ENCODE measurements at regions not wholly inside any gene's neighbourhood (a gene's known extent, or its start where the extent isn't known, plus 50 kb on each side); places are given as distances from the start of the nearest gene placed in this dataset.

DNA sequence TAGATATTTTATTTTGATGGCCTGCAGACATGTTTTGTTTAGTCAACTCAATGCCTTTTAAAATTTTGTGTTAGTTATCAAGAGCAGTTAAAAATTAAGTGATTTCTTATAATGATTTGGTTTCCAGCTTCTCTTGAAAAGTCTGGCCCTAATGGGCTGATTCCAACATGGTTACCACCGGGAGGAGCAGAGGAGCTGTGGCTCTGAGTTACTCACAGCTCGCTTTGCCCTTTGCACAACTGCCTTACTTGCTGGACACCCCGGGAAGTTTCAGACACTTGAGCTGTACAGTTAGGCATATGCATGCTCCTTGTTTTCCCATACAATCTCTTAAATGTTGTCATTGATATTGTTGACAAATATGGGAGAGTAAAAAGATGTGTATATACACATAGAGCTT lies 173.1 kb upstream of the MMS22L start:
- no peak for FAIRE-seq
- no peak for DNase-seq (ENCODE audit: low read depth)
- TF ChIP-seq, protein P1, sequence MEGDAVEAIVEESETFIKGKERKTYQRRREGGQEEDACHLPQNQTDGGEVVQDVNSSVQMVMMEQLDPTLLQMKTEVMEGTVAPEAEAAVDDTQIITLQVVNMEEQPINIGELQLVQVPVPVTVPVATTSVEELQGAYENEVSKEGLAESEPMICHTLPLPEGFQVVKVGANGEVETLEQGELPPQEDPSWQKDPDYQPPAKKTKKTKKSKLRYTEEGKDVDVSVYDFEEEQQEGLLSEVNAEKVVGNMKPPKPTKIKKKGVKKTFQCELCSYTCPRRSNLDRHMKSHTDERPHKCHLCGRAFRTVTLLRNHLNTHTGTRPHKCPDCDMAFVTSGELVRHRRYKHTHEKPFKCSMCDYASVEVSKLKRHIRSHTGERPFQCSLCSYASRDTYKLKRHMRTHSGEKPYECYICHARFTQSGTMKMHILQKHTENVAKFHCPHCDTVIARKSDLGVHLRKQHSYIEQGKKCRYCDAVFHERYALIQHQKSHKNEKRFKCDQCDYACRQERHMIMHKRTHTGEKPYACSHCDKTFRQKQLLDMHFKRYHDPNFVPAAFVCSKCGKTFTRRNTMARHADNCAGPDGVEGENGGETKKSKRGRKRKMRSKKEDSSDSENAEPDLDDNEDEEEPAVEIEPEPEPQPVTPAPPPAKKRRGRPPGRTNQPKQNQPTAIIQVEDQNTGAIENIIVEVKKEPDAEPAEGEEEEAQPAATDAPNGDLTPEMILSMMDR (IDR thresholded peaks at IDR 0.05; ENCODE audit: insufficient read depth, low read length, severe bottlenecking): no peak

DNA sequence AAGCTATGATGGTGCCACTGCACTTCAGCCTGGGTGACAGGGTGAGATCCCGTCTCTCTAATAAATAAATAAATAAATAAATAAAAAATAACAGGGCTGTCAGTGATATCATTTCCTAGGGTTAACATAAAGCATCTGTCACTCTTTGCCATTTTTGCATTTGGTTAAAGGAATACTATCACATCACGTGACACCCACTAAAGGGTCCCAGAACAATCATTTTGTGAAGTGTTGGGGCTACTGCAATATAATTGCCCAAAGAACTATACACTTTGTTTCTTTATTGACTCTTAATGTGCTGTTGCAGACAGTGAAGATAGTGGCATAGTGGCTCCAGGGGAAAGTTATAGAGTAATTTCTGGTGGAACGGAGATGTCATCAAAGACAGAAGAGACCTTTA lies 176.5 kb upstream of the MMS22L start:
- Histone ChIP-seq H3K4me3 (ENCODE audit: low read depth, low read length) (no peak overlapping the region), H3K36me3 (ENCODE audit: control insufficient read depth, insufficient read depth, low read length) (no peaks in the 10 kb centered on the region), H3K27me3 (ENCODE audit: control insufficient read depth, insufficient read depth, low read length) (no peaks in the 10 kb centered on the region)
- TF ChIP-seq, protein P1 (IDR thresholded peaks at IDR 0.05; ENCODE audit: insufficient read depth, low read length, severe bottlenecking): no peak
- FAIRE-seq (no peak), DNase-seq (ENCODE audit: low read depth) (no peak)

More for the DNA sequence above, 173.1 kb upstream of the MMS22L start:
- no peaks in the 10 kb centered on the region for H3K27me3 ChIP-seq (ENCODE audit: control insufficient read depth, insufficient read depth, low read length)
- no peaks in the 10 kb centered on the region for H3K36me3 ChIP-seq (ENCODE audit: control insufficient read depth, insufficient read depth, low read length)
- no peak overlapping the region for H3K4me3 ChIP-seq (ENCODE audit: low read depth, low read length)

DNA sequence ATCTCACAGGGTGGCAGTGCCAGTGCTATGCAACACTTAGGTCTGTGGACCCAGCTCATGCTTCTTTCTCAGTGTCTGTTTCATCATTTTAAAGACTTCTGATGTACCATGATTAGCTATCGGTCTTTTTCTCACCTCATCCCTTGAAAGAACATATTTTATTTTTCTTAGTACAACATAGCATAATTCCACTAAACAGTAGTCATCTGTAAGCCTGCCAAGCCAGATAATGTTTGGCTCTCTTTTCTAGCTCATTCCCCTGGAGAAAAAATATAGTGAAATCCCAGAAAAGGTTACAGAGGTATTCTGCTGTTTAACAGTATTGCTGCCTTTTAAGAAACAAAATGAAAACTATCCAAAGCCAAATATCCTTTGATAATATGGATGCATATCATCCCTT lies 177.0 kb upstream of the MMS22L start:
- no peaks in the 10 kb centered on the region for H3K36me3 ChIP-seq (ENCODE audit: control insufficient read depth, insufficient read depth, low read length)
- FAIRE-seq (no peak), DNase-seq (ENCODE audit: low read depth) (no peak)
- no peaks in the 10 kb centered on the region for H3K27me3 ChIP-seq (ENCODE audit: control insufficient read depth, insufficient read depth, low read length)
- H3K4me3 ChIP-seq (ENCODE audit: low read depth, low read length): no peak overlapping the region
- TF ChIP-seq, protein P1 (IDR thresholded peaks at IDR 0.05; ENCODE audit: insufficient read depth, low read length, severe bottlenecking): no peak

DNA sequence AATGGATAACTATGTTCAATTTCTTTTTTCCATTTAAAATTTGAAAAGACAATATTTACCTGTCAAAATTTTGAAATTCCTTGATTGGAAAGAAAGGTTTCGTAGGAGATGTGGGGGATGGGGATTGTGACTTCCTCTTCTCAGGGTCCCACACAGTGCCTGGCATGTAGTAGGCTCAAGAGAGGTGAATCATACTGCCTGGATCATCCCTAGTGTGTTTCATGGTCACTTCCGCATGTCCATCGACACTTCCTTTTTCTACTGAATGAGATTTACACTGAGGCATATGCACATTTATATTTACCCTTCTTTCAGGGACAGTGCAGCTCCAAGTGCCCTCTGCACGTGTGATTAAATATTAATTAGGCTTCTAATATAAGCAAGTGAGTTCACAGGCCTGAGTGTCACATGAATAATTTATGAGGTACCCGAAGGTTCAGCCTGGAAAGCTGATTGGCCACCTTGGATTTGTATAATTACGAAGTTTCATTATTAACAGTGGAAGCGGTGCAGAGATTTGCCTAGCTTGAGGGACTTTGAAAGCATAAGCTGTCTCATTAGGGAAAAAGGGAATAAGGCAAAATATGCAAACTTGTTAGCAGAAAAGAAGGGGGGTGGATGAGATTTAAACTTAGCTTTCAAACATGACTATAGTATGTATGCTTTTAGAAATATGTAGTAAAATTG lies 177.5 kb upstream of the MMS22L start:
- Histone ChIP-seq H3K36me3 (ENCODE audit: control insufficient read depth, insufficient read depth, low read length) (no peaks in the 10 kb centered on the region), H3K27me3 (ENCODE audit: control insufficient read depth, insufficient read depth, low read length) (no peaks in the 10 kb centered on the region), H3K4me3 (ENCODE audit: low read depth, low read length) (no peak overlapping the region)
- no peak for FAIRE-seq
- TF ChIP-seq, protein P1 (IDR thresholded peaks at IDR 0.05; ENCODE audit: insufficient read depth, low read length, severe bottlenecking): no peak
- no peak for DNase-seq (ENCODE audit: low read depth)

DNA sequence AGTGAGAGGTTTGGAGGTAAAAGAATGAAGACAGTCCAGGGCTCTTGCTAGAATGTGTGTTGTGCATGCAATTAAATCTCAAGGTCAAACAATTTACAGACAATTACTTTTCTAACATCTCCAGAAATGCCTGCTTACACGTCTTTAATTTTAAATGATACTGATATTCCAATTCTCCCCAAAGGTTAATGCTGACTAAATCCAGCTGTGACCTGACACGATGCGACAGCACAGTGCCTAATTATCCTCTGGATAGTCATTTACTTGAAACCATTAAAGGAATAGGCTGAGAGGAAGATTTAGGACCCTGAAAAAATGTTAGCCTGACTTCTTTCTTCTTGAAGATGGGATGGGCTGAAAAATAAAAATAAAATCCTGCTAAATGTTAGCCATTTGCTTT lies 178.2 kb upstream of the MMS22L start:
- Histone ChIP-seq H3K27me3 (ENCODE audit: control insufficient read depth, insufficient read depth, low read length) (no peaks in the 10 kb centered on the region), H3K36me3 (ENCODE audit: control insufficient read depth, insufficient read depth, low read length) (no peaks in the 10 kb centered on the region), H3K4me3 (ENCODE audit: low read depth, low read length) (no peak overlapping the region)
- TF ChIP-seq, protein P1 (IDR thresholded peaks at IDR 0.05; ENCODE audit: insufficient read depth, low read length, severe bottlenecking): no peak
- no peak for DNase-seq (ENCODE audit: low read depth)
- no peak for FAIRE-seq

DNA sequence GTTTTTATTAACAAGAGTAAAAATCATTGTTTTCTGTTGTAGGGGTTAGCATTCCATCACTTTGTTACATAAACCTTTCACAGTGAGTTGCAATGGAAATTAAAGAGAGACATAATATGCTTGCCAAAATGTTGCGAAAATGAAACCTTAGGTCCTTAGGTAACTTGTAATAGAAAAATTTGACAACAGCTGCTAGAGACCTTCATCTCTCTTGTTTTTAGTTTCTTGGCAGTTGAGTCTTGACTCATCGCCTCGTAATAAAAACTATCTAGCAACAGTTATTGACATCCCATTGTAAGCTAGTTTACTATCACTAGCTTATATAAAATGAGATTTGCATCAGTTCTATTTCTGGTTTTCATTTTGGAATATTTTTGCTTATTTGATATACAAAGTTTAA lies 179.0 kb upstream of the MMS22L start:
- FAIRE-seq: no peak
- no peak overlapping the region for H3K4me3 ChIP-seq (ENCODE audit: low read depth, low read length)
- no peaks in the 10 kb centered on the region for H3K36me3 ChIP-seq (ENCODE audit: control insufficient read depth, insufficient read depth, low read length)
- TF ChIP-seq, protein P1 (IDR thresholded peaks at IDR 0.05; ENCODE audit: insufficient read depth, low read length, severe bottlenecking): no peak
- no peak for DNase-seq (ENCODE audit: low read depth)
- H3K27me3 ChIP-seq (ENCODE audit: control insufficient read depth, insufficient read depth, low read length): no peaks in the 10 kb centered on the region

All from bronchial epithelial cell (primary cell).